OCI-M2 (cell line): ENCODE measurements at regions not wholly inside any gene's neighbourhood (a gene's known extent, or its start where the extent isn't known, plus 50 kb on each side); places are given as distances from the start of the nearest gene placed in this dataset.
"Not testable (repeated sequence)": the region's sequence is repeated elsewhere in the genome, so short reads cannot be mapped to it uniquely, and the experiment has no call there.

ENCODE experiments used
- DNase-seq: peaks from one replicate; lab custom pipeline; 2025; ENCODE audit not compliant: unreplicated experiment; lab: John Stamatoyannopoulos, UW

GRCh38 chr18:79579807-79580497, 99.7 kb upstream of the CTDP1 start:
- DNase-seq = no peak

GRCh38 chr18:79580498-79581171, 99.0 kb upstream of the CTDP1 start:
- no peak for DNase-seq

GRCh38 chr18:79581406-79581805, 98.2 kb upstream of the CTDP1 start:
- no peak for DNase-seq

GRCh38 chr18:79581911-79582310, 97.7 kb upstream of the CTDP1 start:
- DNase-seq = no peak

GRCh38 chr18:79582978-79583377, 96.6 kb upstream of the CTDP1 start:
- DNase-seq = no peak

- DNase-seq = no peak
Observed at GRCh38 chr18:79583426-79583825, 96.2 kb upstream of the CTDP1 start.

- no peak for DNase-seq
Observed at GRCh38 chr18:79583984-79584401, 95.6 kb upstream of the CTDP1 start.

- DNase-seq = no peak
Observed at GRCh38 chr18:79584491-79585394, 94.9 kb upstream of the CTDP1 start.

GRCh38 chr18:79585395-79586370, 93.9 kb upstream of the CTDP1 start:
- no peak for DNase-seq

- no peak for DNase-seq
Observed at GRCh38 chr18:79586436-79587225, 93.0 kb upstream of the CTDP1 start.

- no peak for DNase-seq
Observed at GRCh38 chr18:79587226-79587741, 92.3 kb upstream of the CTDP1 start.

- no peak for DNase-seq
Observed at GRCh38 chr18:79587779-79588635, 91.6 kb upstream of the CTDP1 start.

GRCh38 chr18:79588636-79589481, 90.7 kb upstream of the CTDP1 start:
- no peak for DNase-seq

GRCh38 chr18:79589601-79590091, 90.0 kb upstream of the CTDP1 start:
- no peak for DNase-seq

GRCh38 chr18:79590191-79591031, 89.2 kb upstream of the CTDP1 start:
- DNase-seq = no peak

- DNase-seq = no peak
Observed at GRCh38 chr18:79591032-79591308, 88.6 kb upstream of the CTDP1 start.

- DNase-seq = not testable (repeated sequence)
Observed at GRCh38 chr18:79592684-79593083, 86.9 kb upstream of the CTDP1 start.
